GM12878 (cell line): ENCODE measurements at regions not wholly inside any gene's neighbourhood (a gene's known extent, or its start where the extent isn't known, plus 50 kb on each side); places are given as distances from the start of the nearest gene placed in this dataset.

ENCODE experiments used
- ATAC-seq: fragments of 200-7000 bp; cut with Tn5 transposase; 3 replicates; pipeline ENCODE4 v1.9.1; 2020; ENCODE audit warnings: mild to moderate bottlenecking, moderate library complexity
- BruUV-seq: library from RNA; stranded (reverse); fragments of 400-500 nt; replicated peaks from 2 replicates; lab custom pipeline; 2021; lab: Mats Ljungman, UMichigan
- CTCF ChIA-PET: fragments of 300-600 bp; sonication (Branson Sonifier 250); formaldehyde crosslinking; extraction: SDS; loops from one replicate; lab custom pipeline; 2021; ENCODE audit warnings: inconsistent platforms; lab: Yijun Ruan, JAX
- POLR2A ChIA-PET: fragments of 350-600 bp; formaldehyde crosslinking; extraction: SDS; loops from one replicate; lab custom pipeline; 2021; ENCODE audit warnings: inconsistent platforms; lab: Charles Lee
- RAD21 ChIA-PET: fragments of 300-600 bp; sonication (Branson Sonifier 250); formaldehyde crosslinking; loops from one replicate; lab custom pipeline; 2023; ENCODE audit warnings: antibody characterized with exemption; ENCODE audit not compliant: unreplicated experiment; lab: Charles Lee
- SMC1A ChIA-PET: fragments of 300-600 bp; sonication (Branson Sonifier 250); formaldehyde crosslinking; loops from one replicate; lab custom pipeline; 2023; ENCODE audit not compliant: unreplicated experiment, uncharacterized antibody; lab: Charles Lee
- DNase-seq: peaks from one replicate; pipeline ENCODE4 v3.0.0-alpha.2; 2011; ENCODE audit warnings: low read depth, low spot score
- FAIRE-seq: peaks from 3 replicates; lab custom pipeline; 2011; peaks lifted over from hg19 to GRCh38; lab: Jason Lieb, UNC
- H2AFZ ChIP-seq: 2 replicates; pipeline ENCODE4 v1.6.0; 2011; ENCODE audit warnings: low read depth, low read length, control low read depth; ENCODE audit not compliant: control insufficient read depth
- H3K27ac ChIP-seq: 2 replicates; pipeline ENCODE4 v1.5.1; 2011; ENCODE audit warnings: control low read depth; ENCODE audit not compliant: control insufficient read depth, insufficient read depth
- H3K27me3 ChIP-seq, 2 experiments: replicated peaks in 1 of 2; 2 replicates each; pipeline versions ENCODE4 v1.6.0 to v1.6.1; 2011; ENCODE audit warnings: low read length in 1 of 2; ENCODE audit not compliant: control insufficient read depth in 2 of 2, insufficient read depth in 2 of 2
- H3K36me3 ChIP-seq, 2 experiments: 2 replicates each; pipeline ENCODE4 v1.5.1; 2011; ENCODE audit warnings: low read length in 1 of 2; ENCODE audit not compliant: control insufficient read depth in 2 of 2, insufficient read depth in 2 of 2
- H3K4me1 ChIP-seq: 2 replicates; pipeline ENCODE4 v1.6.1; 2011; ENCODE audit warnings: mild to moderate bottlenecking, low read length, moderate library complexity, mixed read lengths; ENCODE audit not compliant: control insufficient read depth, insufficient read depth
- H3K4me2 ChIP-seq: 2 replicates; pipeline ENCODE4 v1.6.0; 2011; ENCODE audit warnings: control low read depth; ENCODE audit not compliant: control insufficient read depth, insufficient read depth
- H3K4me3 ChIP-seq: fragments of 200-600 bp; sonication (generic); 2 replicates; pipeline ENCODE4 v1.5.1; 2016
- H3K79me2 ChIP-seq: 2 replicates; pipeline ENCODE4 v1.6.0; 2011; ENCODE audit warnings: low read length; ENCODE audit not compliant: control insufficient read depth, insufficient read depth
- H3K9ac ChIP-seq: 2 replicates; pipeline ENCODE4 v1.8.0; 2011; ENCODE audit warnings: low read length, control low read depth, mixed read lengths; ENCODE audit not compliant: control insufficient read depth, insufficient read depth
- H3K9me3 ChIP-seq: replicated peaks from 3 replicates; pipeline ENCODE4 v1.5.1; 2011; ENCODE audit warnings: mild to moderate bottlenecking, low read length; ENCODE audit not compliant: control insufficient read depth, insufficient read depth
- H4K20me1 ChIP-seq: 2 replicates; pipeline ENCODE4 v1.6.0; 2011; ENCODE audit not compliant: control insufficient read depth, insufficient read depth
- SIN3A ChIP-seq: IDR thresholded peaks from 2 replicates; pipeline ENCODE4 v1.6.1; 2012; ENCODE audit warnings: low read depth, low read length, improper control_type of control experiment
- WGBS: methylation state at CpG from one replicate; pipeline ENCODE4 v1.1.6; 2016; ENCODE audit warnings: low lambda C conversion rate; ENCODE audit not compliant: insufficient replicate concordance, insufficient coverage; ENCODE audit errors: missing lambda C conversion rate; 5-methylcytosine and 5-hydroxymethylcytosine counted together
- in situ Hi-C: fragments of 300-500 bp; cut with MboI; formaldehyde crosslinking; loops from 9 replicates; pipeline ENCODE4 v1.14.3; 2018; ENCODE audit warnings: mixed read lengths
- intact Hi-C: fragments of 100-400 bp; cut with micrococcal nuclease; formaldehyde crosslinking; loops from one replicate; pipeline ENCODE4 v1.14.2; 2022; ENCODE audit not compliant: unreplicated experiment
- TF ChIP-seq, protein P1 (sequence below): IDR thresholded peaks from 2 replicates; pipeline ENCODE4 v1.6.1; 2012; ENCODE audit warnings: improper control_type of control experiment, low read depth, low read length; ENCODE audit not compliant: insufficient replicate concordance
- TF ChIP-seq, protein P2 (sequence below): fragments of 450-650 bp; IDR thresholded peaks from 2 replicates; pipeline ENCODE4 v1.6.1; 2016; ENCODE audit warnings: mild to moderate bottlenecking, moderate library complexity, borderline replicate concordance
- TF ChIP-seq, protein P3 (sequence below): fragments of 450-650 bp; formaldehyde crosslinking; IDR thresholded peaks from 2 replicates; pipeline ENCODE4 v1.4.0; 2020; ENCODE audit warnings: mild to moderate bottlenecking, moderate library complexity
- TF ChIP-seq, protein P4 (sequence below): fragments of 150-350 bp; IDR thresholded peaks from 2 replicates; pipeline ENCODE4 v1.6.1; 2016; ENCODE audit warnings: low read depth, low read length

DNA sequence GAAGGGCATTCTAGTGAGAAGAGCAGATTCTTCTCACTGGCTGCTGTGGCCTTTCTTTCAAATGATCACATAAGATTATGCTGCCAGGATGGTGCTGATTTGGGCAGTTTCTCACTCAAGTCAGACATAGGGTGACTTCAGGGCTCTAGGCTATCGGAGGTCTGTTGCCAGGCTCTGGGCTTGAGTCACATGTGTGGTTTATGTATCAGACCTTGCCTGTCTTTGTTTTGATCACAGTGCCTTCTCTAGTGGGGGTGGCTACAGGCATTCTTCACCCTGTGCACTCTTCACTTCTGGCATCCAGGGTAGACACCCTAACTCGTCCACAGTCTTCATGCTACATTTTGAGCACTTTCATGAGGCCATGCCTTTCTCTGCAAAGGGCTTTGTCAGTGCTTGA lies 823.7 kb upstream of the MAN1A1 start:
- CTCF ChIA-PET, result no interaction called here
- no peaks in the 10 kb centered on the region for H3K36me3 ChIP-seq
- in situ Hi-C loops, result no loop called here
- H4K20me1 ChIP-seq, result no peaks in the 10 kb centered on the region
- FAIRE-seq, result no peak
- no TSS peak for BruUV-seq
- TF ChIP-seq, protein P1, sequence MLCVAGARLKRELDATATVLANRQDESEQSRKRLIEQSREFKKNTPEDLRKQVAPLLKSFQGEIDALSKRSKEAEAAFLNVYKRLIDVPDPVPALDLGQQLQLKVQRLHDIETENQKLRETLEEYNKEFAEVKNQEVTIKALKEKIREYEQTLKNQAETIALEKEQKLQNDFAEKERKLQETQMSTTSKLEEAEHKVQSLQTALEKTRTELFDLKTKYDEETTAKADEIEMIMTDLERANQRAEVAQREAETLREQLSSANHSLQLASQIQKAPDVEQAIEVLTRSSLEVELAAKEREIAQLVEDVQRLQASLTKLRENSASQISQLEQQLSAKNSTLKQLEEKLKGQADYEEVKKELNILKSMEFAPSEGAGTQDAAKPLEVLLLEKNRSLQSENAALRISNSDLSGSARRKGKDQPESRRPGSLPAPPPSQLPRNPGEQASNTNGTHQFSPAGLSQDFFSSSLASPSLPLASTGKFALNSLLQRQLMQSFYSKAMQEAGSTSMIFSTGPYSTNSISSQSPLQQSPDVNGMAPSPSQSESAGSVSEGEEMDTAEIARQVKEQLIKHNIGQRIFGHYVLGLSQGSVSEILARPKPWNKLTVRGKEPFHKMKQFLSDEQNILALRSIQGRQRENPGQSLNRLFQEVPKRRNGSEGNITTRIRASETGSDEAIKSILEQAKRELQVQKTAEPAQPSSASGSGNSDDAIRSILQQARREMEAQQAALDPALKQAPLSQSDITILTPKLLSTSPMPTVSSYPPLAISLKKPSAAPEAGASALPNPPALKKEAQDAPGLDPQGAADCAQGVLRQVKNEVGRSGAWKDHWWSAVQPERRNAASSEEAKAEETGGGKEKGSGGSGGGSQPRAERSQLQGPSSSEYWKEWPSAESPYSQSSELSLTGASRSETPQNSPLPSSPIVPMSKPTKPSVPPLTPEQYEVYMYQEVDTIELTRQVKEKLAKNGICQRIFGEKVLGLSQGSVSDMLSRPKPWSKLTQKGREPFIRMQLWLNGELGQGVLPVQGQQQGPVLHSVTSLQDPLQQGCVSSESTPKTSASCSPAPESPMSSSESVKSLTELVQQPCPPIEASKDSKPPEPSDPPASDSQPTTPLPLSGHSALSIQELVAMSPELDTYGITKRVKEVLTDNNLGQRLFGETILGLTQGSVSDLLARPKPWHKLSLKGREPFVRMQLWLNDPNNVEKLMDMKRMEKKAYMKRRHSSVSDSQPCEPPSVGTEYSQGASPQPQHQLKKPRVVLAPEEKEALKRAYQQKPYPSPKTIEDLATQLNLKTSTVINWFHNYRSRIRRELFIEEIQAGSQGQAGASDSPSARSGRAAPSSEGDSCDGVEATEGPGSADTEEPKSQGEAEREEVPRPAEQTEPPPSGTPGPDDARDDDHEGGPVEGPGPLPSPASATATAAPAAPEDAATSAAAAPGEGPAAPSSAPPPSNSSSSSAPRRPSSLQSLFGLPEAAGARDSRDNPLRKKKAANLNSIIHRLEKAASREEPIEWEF, result no peak
- TF ChIP-seq, protein P2, sequence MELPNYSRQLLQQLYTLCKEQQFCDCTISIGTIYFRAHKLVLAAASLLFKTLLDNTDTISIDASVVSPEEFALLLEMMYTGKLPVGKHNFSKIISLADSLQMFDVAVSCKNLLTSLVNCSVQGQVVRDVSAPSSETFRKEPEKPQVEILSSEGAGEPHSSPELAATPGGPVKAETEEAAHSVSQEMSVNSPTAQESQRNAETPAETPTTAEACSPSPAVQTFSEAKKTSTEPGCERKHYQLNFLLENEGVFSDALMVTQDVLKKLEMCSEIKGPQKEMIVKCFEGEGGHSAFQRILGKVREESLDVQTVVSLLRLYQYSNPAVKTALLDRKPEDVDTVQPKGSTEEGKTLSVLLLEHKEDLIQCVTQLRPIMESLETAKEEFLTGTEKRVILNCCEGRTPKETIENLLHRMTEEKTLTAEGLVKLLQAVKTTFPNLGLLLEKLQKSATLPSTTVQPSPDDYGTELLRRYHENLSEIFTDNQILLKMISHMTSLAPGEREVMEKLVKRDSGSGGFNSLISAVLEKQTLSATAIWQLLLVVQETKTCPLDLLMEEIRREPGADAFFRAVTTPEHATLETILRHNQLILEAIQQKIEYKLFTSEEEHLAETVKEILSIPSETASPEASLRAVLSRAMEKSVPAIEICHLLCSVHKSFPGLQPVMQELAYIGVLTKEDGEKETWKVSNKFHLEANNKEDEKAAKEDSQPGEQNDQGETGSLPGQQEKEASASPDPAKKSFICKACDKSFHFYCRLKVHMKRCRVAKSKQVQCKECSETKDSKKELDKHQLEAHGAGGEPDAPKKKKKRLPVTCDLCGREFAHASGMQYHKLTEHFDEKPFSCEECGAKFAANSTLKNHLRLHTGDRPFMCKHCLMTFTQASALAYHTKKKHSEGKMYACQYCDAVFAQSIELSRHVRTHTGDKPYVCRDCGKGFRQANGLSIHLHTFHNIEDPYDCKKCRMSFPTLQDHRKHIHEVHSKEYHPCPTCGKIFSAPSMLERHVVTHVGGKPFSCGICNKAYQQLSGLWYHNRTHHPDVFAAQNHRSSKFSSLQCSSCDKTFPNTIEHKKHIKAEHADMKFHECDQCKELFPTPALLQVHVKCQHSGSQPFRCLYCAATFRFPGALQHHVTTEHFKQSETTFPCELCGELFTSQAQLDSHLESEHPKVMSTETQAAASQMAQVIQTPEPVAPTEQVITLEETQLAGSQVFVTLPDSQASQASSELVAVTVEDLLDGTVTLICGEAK, result no peak
- TF ChIP-seq SIN3A, result no peak
- TF ChIP-seq, protein P3, sequence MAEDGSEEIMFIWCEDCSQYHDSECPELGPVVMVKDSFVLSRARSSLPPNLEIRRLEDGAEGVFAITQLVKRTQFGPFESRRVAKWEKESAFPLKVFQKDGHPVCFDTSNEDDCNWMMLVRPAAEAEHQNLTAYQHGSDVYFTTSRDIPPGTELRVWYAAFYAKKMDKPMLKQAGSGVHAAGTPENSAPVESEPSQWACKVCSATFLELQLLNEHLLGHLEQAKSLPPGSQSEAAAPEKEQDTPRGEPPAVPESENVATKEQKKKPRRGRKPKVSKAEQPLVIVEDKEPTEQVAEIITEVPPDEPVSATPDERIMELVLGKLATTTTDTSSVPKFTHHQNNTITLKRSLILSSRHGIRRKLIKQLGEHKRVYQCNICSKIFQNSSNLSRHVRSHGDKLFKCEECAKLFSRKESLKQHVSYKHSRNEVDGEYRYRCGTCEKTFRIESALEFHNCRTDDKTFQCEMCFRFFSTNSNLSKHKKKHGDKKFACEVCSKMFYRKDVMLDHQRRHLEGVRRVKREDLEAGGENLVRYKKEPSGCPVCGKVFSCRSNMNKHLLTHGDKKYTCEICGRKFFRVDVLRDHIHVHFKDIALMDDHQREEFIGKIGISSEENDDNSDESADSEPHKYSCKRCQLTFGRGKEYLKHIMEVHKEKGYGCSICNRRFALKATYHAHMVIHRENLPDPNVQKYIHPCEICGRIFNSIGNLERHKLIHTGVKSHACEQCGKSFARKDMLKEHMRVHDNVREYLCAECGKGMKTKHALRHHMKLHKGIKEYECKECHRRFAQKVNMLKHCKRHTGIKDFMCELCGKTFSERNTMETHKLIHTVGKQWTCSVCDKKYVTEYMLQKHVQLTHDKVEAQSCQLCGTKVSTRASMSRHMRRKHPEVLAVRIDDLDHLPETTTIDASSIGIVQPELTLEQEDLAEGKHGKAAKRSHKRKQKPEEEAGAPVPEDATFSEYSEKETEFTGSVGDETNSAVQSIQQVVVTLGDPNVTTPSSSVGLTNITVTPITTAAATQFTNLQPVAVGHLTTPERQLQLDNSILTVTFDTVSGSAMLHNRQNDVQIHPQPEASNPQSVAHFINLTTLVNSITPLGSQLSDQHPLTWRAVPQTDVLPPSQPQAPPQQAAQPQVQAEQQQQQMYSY, result no peak
- TF ChIP-seq, protein P4, sequence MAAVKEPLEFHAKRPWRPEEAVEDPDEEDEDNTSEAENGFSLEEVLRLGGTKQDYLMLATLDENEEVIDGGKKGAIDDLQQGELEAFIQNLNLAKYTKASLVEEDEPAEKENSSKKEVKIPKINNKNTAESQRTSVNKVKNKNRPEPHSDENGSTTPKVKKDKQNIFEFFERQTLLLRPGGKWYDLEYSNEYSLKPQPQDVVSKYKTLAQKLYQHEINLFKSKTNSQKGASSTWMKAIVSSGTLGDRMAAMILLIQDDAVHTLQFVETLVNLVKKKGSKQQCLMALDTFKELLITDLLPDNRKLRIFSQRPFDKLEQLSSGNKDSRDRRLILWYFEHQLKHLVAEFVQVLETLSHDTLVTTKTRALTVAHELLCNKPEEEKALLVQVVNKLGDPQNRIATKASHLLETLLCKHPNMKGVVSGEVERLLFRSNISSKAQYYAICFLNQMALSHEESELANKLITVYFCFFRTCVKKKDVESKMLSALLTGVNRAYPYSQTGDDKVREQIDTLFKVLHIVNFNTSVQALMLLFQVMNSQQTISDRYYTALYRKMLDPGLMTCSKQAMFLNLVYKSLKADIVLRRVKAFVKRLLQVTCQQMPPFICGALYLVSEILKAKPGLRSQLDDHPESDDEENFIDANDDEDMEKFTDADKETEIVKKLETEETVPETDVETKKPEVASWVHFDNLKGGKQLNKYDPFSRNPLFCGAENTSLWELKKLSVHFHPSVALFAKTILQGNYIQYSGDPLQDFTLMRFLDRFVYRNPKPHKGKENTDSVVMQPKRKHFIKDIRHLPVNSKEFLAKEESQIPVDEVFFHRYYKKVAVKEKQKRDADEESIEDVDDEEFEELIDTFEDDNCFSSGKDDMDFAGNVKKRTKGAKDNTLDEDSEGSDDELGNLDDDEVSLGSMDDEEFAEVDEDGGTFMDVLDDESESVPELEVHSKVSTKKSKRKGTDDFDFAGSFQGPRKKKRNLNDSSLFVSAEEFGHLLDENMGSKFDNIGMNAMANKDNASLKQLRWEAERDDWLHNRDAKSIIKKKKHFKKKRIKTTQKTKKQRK, result no peak
- TF ChIP-seq, all 136 proteins: peak for 0
- SMC1A ChIA-PET, result no interaction called here
- H3K4me1 ChIP-seq, result no peaks in the 10 kb centered on the region
- no peaks in the 10 kb centered on the region for H3K27me3 ChIP-seq
- H3K27ac ChIP-seq, result no peak overlapping the region
- H2AFZ ChIP-seq, result no peak overlapping the region
- H3K4me2 ChIP-seq, result no peak overlapping the region
- H3K79me2 ChIP-seq, result no peaks in the 10 kb centered on the region
- no peak overlapping the region for H3K4me3 ChIP-seq
- intact Hi-C loops, result no loop called here
- RAD21 ChIA-PET, result no interaction called here
- no peaks in the 10 kb centered on the region for H3K9me3 ChIP-seq
- ATAC-seq (no peak; the same call in 1 of the 3 replicates), DNase-seq (no peak)
- 0% methylated on average over 2 of the region's 2 CpGs for WGBS
- POLR2A ChIA-PET, result no interaction called here
- no peak overlapping the region for H3K9ac ChIP-seq
